RWPE2 (cell line): ENCODE measurements at regions not wholly inside any gene's neighbourhood (a gene's known extent, or its start where the extent isn't known, plus 50 kb on each side); places are given as distances from the start of the nearest gene placed in this dataset.

Experiments used
- ATAC-seq: fragments of 200-7000 bp; cut with Tn5 transposase; 3 replicates; pipeline ENCODE4 v1.9.1; 2021; ENCODE audit warnings: low read depth
- DNase-seq: peaks from one replicate; pipeline ENCODE4 v3.0.0-alpha.2; 2020; ENCODE audit warnings: low spot score
- H3K27ac ChIP-seq: fragments of 450-650 bp; 2 replicates; pipeline ENCODE4 v1.5.1; 2017; ENCODE audit warnings: mild to moderate bottlenecking; ENCODE audit not compliant: poor library complexity, severe bottlenecking
- H3K27me3 ChIP-seq: fragments of 250-450 bp; sonication (Bioruptor Pico); 2 replicates; pipeline ENCODE4 v1.5.1; 2021; ENCODE audit warnings: mild to moderate bottlenecking, moderate library complexity; ENCODE audit not compliant: insufficient read depth, poor library complexity, severe bottlenecking
- H3K36me3 ChIP-seq: fragments of 250-450 bp; sonication (Bioruptor Pico); 2 replicates; pipeline ENCODE4 v1.5.1; 2020; ENCODE audit warnings: low read depth, mild to moderate bottlenecking, moderate library complexity
- H3K4me1 ChIP-seq: fragments of 250-450 bp; sonication (Bioruptor Pico); 2 replicates; pipeline ENCODE4 v1.5.1; 2021; ENCODE audit warnings: mild to moderate bottlenecking, moderate library complexity; ENCODE audit not compliant: insufficient read depth, poor library complexity, severe bottlenecking
- H3K4me3 ChIP-seq: fragments of 250-450 bp; sonication (Bioruptor Pico); 2 replicates; pipeline ENCODE4 v1.5.1; 2021; ENCODE audit warnings: mild to moderate bottlenecking, moderate library complexity; ENCODE audit not compliant: severe bottlenecking
- H3K9me3 ChIP-seq: fragments of 250-450 bp; sonication (Bioruptor Pico); 2 replicates; pipeline ENCODE4 v1.5.1; 2021; ENCODE audit warnings: mild to moderate bottlenecking, moderate library complexity; ENCODE audit not compliant: severe bottlenecking
- TF ChIP-seq, protein P1 (sequence below): fragments of 450-650 bp; IDR thresholded peaks from one replicate; pipeline ENCODE4 v1.5.1; 2017; ENCODE audit warnings: mild to moderate bottlenecking, moderate library complexity; ENCODE audit not compliant: poor library complexity, severe bottlenecking

GRCh38 chr2:7432436-7432835 lies 515.2 kb downstream of the RNF144A start:
- Histone ChIP-seq H3K27me3 (no peaks in the 10 kb centered on the region), H3K27ac (no peak overlapping the region), H3K4me1 (no peaks in the 10 kb centered on the region), H3K36me3 (no peaks in the 10 kb centered on the region), H3K4me3 (no peak overlapping the region), H3K9me3 (no peaks in the 10 kb centered on the region)
- TF ChIP-seq, protein P1, sequence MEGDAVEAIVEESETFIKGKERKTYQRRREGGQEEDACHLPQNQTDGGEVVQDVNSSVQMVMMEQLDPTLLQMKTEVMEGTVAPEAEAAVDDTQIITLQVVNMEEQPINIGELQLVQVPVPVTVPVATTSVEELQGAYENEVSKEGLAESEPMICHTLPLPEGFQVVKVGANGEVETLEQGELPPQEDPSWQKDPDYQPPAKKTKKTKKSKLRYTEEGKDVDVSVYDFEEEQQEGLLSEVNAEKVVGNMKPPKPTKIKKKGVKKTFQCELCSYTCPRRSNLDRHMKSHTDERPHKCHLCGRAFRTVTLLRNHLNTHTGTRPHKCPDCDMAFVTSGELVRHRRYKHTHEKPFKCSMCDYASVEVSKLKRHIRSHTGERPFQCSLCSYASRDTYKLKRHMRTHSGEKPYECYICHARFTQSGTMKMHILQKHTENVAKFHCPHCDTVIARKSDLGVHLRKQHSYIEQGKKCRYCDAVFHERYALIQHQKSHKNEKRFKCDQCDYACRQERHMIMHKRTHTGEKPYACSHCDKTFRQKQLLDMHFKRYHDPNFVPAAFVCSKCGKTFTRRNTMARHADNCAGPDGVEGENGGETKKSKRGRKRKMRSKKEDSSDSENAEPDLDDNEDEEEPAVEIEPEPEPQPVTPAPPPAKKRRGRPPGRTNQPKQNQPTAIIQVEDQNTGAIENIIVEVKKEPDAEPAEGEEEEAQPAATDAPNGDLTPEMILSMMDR, result no peak
- ATAC-seq, result no peak
- no peak for DNase-seq

GRCh38 chr2:7436096-7436906 lies 519.1 kb downstream of the RNF144A start:
- ATAC-seq, result no peak
- Histone ChIP-seq H3K27ac (no peak overlapping the region), H3K36me3 (no peaks in the 10 kb centered on the region), H3K27me3 (no peaks in the 10 kb centered on the region), H3K4me1 (no peaks in the 10 kb centered on the region), H3K9me3 (no peaks in the 10 kb centered on the region), H3K4me3 (no peak overlapping the region)
- TF ChIP-seq, protein P1, result no peak
- DNase-seq, result no peak

GRCh38 chr2:7437141-7437540 lies 519.9 kb downstream of the RNF144A start:
- no peak overlapping the region for H3K4me3 ChIP-seq
- TF ChIP-seq, protein P1, result no peak
- ATAC-seq, result no peak

DNA sequence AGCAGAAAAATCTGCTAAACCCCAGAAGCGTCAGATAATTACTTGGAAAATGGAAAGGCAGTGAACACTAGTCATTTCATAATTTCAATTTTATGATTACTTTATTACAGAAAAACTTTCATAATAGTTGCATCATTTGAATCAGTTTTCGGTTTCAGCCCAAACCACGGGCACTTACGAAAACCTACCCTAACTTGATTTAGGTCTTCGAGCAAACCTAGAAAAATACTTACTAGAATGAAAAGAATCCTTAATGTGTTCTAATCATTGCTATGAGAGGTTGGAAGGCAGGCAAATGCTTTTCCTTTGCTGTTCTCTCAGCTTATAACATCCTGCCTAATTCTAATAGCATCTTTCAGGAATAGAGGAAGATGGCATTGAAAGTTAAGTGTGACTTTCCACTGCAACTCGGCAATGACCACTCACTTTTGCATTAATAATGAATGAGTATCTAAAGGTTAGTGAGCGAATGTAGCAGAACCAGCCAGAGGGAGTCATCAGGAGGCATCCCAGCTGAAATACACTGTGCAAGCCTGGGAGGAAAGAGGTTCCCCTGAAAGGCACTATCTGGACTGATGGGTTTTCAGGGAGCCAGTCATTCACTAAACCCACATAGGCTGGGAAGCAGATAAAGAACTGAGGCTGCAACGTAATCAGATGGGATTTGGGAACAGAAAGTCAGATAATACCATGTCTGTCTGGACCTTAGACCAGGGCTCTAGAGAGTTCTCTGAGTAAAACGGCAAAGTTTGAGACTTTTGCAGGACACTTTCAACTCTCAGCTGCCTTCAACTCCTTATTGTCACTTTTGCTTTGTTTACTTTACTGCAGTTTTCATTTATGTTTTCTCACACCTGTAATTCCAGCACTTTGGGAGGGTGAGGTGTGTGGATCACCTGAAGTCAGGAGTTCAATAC lies 520.8 kb downstream of the RNF144A start:
- H3K4me1 ChIP-seq, result no peaks in the 10 kb centered on the region
- no peak overlapping the region for H3K27ac ChIP-seq
- DNase-seq, result no peak
- TF ChIP-seq, protein P1, result no peak
- no peak for ATAC-seq
- H3K4me3 ChIP-seq, result no peak overlapping the region
- H3K36me3 ChIP-seq, result no peaks in the 10 kb centered on the region
- no peaks in the 10 kb centered on the region for H3K27me3 ChIP-seq
- no peaks in the 10 kb centered on the region for H3K9me3 ChIP-seq

More at GRCh38 chr2:7437141-7437540, 519.9 kb downstream of the RNF144A start:
- H3K4me1 ChIP-seq, result no peaks in the 10 kb centered on the region
- H3K27me3 ChIP-seq, result no peaks in the 10 kb centered on the region
- no peaks in the 10 kb centered on the region for H3K36me3 ChIP-seq
- H3K9me3 ChIP-seq, result no peaks in the 10 kb centered on the region
- no peak overlapping the region for H3K27ac ChIP-seq
- no peak for DNase-seq
